K562 (cell line): ENCODE measurements at regions not wholly inside any gene's neighbourhood (a gene's known extent, or its start where the extent isn't known, plus 50 kb on each side); places are given as distances from the start of the nearest gene placed in this dataset.

Experiments used
- ATAC-seq: fragments of 200-7000 bp; cut with Tn5 transposase; 3 replicates; pipeline ENCODE4 v1.9.1; 2020; ENCODE audit warnings: moderate library complexity
- BruUV-seq: library from RNA; stranded (reverse); fragments of 400-500 nt; replicated peaks from 2 replicates; lab custom pipeline; 2021; lab: Mats Ljungman, UMichigan
- CTCF ChIA-PET: fragments of 300-600 bp; formaldehyde crosslinking; extraction: SDS; loops from one replicate; lab custom pipeline; 2021; ENCODE audit warnings: low intra/inter-chr PET ratio; lab: Yijun Ruan, JAX
- POLR2A ChIA-PET: fragments of 300-600, 350-650 bp; sonication (Branson Sonifier 250); formaldehyde crosslinking; extraction: SDS; loops from one replicate; lab custom pipeline; 2021; ENCODE audit warnings: antibody characterized with exemption, inconsistent platforms; lab: Yijun Ruan, JAX
- DNase-seq, 4 experiments: peaks; one replicate each; pipeline versions ENCODE4 v3.0.0 to v3.0.0-alpha.2; 2011 to 2018; ENCODE audit warnings: low spot score in 3 of 4, mixed read lengths in 3 of 4; ENCODE audit errors: extremely low read depth in 1 of 4
- FAIRE-seq: peaks from 2 replicates; lab custom pipeline; 2011; peaks lifted over from hg19 to GRCh38; lab: Jason Lieb, UNC
- H2AFZ ChIP-seq: 2 replicates; pipeline ENCODE4 v1.6.0; 2011; ENCODE audit warnings: low read depth, low read length, control low read depth, inconsistent platforms
- H3K27ac ChIP-seq: fragments of 200-600 bp; 3 replicates; pipeline ENCODE4 v1.8.0; 2011; ENCODE audit warnings: low read depth, mild to moderate bottlenecking, control low read depth, inconsistent platforms, low read length, moderate library complexity, mixed read lengths; ENCODE audit errors: extremely low read depth
- H3K27me3 ChIP-seq, 2 experiments: fragments of 300-600 bp in 1 of 2; 2 replicates in 1 of 2; 3 replicates in 1 of 2; pipeline versions ENCODE4 v1.6.0 to v1.8.0; 2011; ENCODE audit warnings: inconsistent platforms in 2 of 2, low read length in 2 of 2, mild to moderate bottlenecking in 1 of 2, mixed read lengths in 1 of 2, moderate library complexity in 1 of 2; ENCODE audit not compliant: control insufficient read depth in 2 of 2, insufficient read depth in 2 of 2
- H3K36me3 ChIP-seq: fragments of 300-600 bp; 3 replicates; pipeline ENCODE4 v1.8.0; 2011; ENCODE audit warnings: mild to moderate bottlenecking, low read length, inconsistent platforms; ENCODE audit not compliant: control insufficient read depth, insufficient read depth
- H3K4me1 ChIP-seq, 2 experiments: fragments of 200-600 bp in 1 of 2; replicated peaks in 1 of 2; 2 replicates in 1 of 2; 3 replicates in 1 of 2; pipeline versions ENCODE4 v1.5.1 to v1.8.0; 2011; ENCODE audit warnings: inconsistent platforms in 2 of 2, low read length in 2 of 2, mild to moderate bottlenecking in 1 of 2, mixed read lengths in 1 of 2, moderate library complexity in 1 of 2; ENCODE audit not compliant: control insufficient read depth in 2 of 2, insufficient read depth in 2 of 2
- H3K4me2 ChIP-seq: 2 replicates; pipeline ENCODE4 v1.6.1; 2011; ENCODE audit warnings: low read length, control low read depth, inconsistent platforms, mixed read lengths; ENCODE audit not compliant: insufficient read depth
- H3K4me3 ChIP-seq: fragments of 200-600 bp; sonication (generic), shearing (Covaris generic); 2 replicates; pipeline ENCODE4 v1.5.1; 2016; ENCODE audit warnings: control low read depth, inconsistent platforms
- H3K79me2 ChIP-seq: fragments of 200-600 bp; 3 replicates; pipeline ENCODE4 v1.8.0; 2011; ENCODE audit warnings: low read length, inconsistent platforms; ENCODE audit not compliant: control insufficient read depth, insufficient read depth
- H3K9ac ChIP-seq, 2 experiments: 2 replicates each; pipeline versions ENCODE4 v1.6.0 to v1.6.1; 2011; ENCODE audit warnings: low read depth in 2 of 2, low read length in 2 of 2, control low read depth in 1 of 2, inconsistent platforms in 1 of 2, mild to moderate bottlenecking in 1 of 2, mixed read lengths in 1 of 2; ENCODE audit not compliant: insufficient read depth in 1 of 2
- H3K9me1 ChIP-seq: one replicate; pipeline ENCODE4 v1.6.0; 2011; ENCODE audit warnings: inconsistent platforms, mild to moderate bottlenecking, low read length, moderate library complexity; ENCODE audit not compliant: control insufficient read depth, insufficient read depth
- H3K9me3 ChIP-seq: replicated peaks from 2 replicates; pipeline ENCODE4 v1.5.1; 2011; ENCODE audit warnings: low read depth, low read length, inconsistent platforms; ENCODE audit not compliant: control insufficient read depth, insufficient read depth
- H4K20me1 ChIP-seq: replicated peaks from 2 replicates; pipeline ENCODE4 v1.6.1; 2011; ENCODE audit warnings: low read length, inconsistent platforms, mixed read lengths; ENCODE audit not compliant: control insufficient read depth, insufficient read depth
- ARID1B ChIP-seq: fragments of 450-650 bp; IDR thresholded peaks from 2 replicates; pipeline ENCODE4 v1.6.1; 2016; ENCODE audit warnings: antibody characterized with exemption, mild to moderate bottlenecking, inconsistent platforms
- ETS1 ChIP-seq: conservative IDR thresholded peaks from 2 replicates; pipeline ENCODE4 v1.6.1; 2011; ENCODE audit warnings: low read depth, mild to moderate bottlenecking, low read length; ENCODE audit not compliant: control insufficient read depth
- IRF2 ChIP-seq: sonication (generic); formaldehyde crosslinking; IDR thresholded peaks from 2 replicates; pipeline ENCODE4 v1.8.1; 2022; ENCODE audit warnings: mild to moderate bottlenecking, missing genetic modification reagents
- KLF16 ChIP-seq: IDR thresholded peaks from 2 replicates; pipeline ENCODE4 v1.6.1; 2016; ENCODE audit warnings: antibody characterized with exemption
- MIER1 ChIP-seq: fragments of 450-650 bp; IDR thresholded peaks from 2 replicates; pipeline ENCODE4 v1.6.1; 2016; ENCODE audit warnings: antibody characterized with exemption, mild to moderate bottlenecking, low read depth
- RBFOX2 ChIP-seq: fragments of 200-400 bp; formaldehyde crosslinking; IDR thresholded peaks from 2 replicates; pipeline ENCODE4 v1.6.1; 2017; ENCODE audit warnings: low read depth, mild to moderate bottlenecking, low read length, moderate library complexity
- ZKSCAN3 ChIP-seq: fragments of 250-450 bp; sonication (Bioruptor Pico); IDR thresholded peaks from 2 replicates; pipeline ENCODE4 v1.4.0; 2020
- ZNF146 ChIP-seq: IDR thresholded peaks from one replicate; pipeline ENCODE4 v1.6.1; 2018; ENCODE audit warnings: missing compliant biosample characterization; ENCODE audit not compliant: unreplicated experiment
- WGBS: fragments of 100-300 bp; shearing (Covaris generic); methylation state at CpG from one replicate; pipeline ENCODE4 v1.1.6; 2016; ENCODE audit warnings: low coverage, mixed read lengths; ENCODE audit not compliant: insufficient coverage; ENCODE audit errors: missing lambda C conversion rate; 5-methylcytosine and 5-hydroxymethylcytosine counted together
- in situ Hi-C: fragments of 300-500 bp; cut with MboI; formaldehyde crosslinking; loops from 4 replicates; pipeline ENCODE4 v1.15.0; 2018; ENCODE audit warnings: inconsistent platforms, mixed read lengths
- intact Hi-C: fragments of 100-400 bp; cut with micrococcal nuclease; formaldehyde crosslinking; loops from 2 replicates; pipeline ENCODE4 v1.14.2; 2022
- TF ChIP-seq, protein P1 (sequence below): fragments of 450-650 bp; IDR thresholded peaks from 2 replicates; pipeline ENCODE4 v1.6.1; 2016; ENCODE audit warnings: mild to moderate bottlenecking, moderate library complexity
- TF ChIP-seq, protein P2 (sequence below): sonication (generic); formaldehyde crosslinking; IDR thresholded peaks from 2 replicates; pipeline ENCODE4 v1.8.1; 2023; ENCODE audit warnings: mild to moderate bottlenecking, missing genetic modification reagents

GRCh38 chr1:93776728-93777127, 95.1 kb upstream of the BCAR3 start:
- H3K4me3 ChIP-seq: no peak overlapping the region
- DNase-seq: no peak
- in situ Hi-C loops (no loop called here), intact Hi-C loops (no loop called here)
- H3K27ac ChIP-seq: no peak overlapping the region
- no peaks in the 10 kb centered on the region for H3K9me3 ChIP-seq
- H2AFZ ChIP-seq: no peak overlapping the region
- ChIA-PET CTCF (no interaction called here), POLR2A (no interaction called here)
- H3K36me3 ChIP-seq: no peaks in the 10 kb centered on the region
- no peak for ATAC-seq
- no peak for FAIRE-seq
- H3K9ac ChIP-seq: no peak overlapping the region
- 2% methylated on average over 3 of the region's 3 CpGs for WGBS
- no peaks in the 10 kb centered on the region for H3K4me1 ChIP-seq
- H4K20me1 ChIP-seq: no peaks in the 10 kb centered on the region
- H3K27me3 ChIP-seq: peaks cover 0 to 5% of the 10 kb centered on the region in 2 experiments; a peak in 2 of 5 replicates
- no TSS peak for BruUV-seq
- no peaks in the 10 kb centered on the region for H3K79me2 ChIP-seq
- H3K9me1 ChIP-seq: no peaks in the 10 kb centered on the region
- no peak overlapping the region for H3K4me2 ChIP-seq
- TF ChIP-seq ARID1B (no peak), RBFOX2 (no peak), ZKSCAN3 (CRISPR knock-in tag) (no peak), MIER1 (no peak), ZNF146 (no peak), ETS1 (no peak), KLF16 (no peak), IRF2 (CRISPR knock-in tag) (no peak)
- TF ChIP-seq, protein P1, sequence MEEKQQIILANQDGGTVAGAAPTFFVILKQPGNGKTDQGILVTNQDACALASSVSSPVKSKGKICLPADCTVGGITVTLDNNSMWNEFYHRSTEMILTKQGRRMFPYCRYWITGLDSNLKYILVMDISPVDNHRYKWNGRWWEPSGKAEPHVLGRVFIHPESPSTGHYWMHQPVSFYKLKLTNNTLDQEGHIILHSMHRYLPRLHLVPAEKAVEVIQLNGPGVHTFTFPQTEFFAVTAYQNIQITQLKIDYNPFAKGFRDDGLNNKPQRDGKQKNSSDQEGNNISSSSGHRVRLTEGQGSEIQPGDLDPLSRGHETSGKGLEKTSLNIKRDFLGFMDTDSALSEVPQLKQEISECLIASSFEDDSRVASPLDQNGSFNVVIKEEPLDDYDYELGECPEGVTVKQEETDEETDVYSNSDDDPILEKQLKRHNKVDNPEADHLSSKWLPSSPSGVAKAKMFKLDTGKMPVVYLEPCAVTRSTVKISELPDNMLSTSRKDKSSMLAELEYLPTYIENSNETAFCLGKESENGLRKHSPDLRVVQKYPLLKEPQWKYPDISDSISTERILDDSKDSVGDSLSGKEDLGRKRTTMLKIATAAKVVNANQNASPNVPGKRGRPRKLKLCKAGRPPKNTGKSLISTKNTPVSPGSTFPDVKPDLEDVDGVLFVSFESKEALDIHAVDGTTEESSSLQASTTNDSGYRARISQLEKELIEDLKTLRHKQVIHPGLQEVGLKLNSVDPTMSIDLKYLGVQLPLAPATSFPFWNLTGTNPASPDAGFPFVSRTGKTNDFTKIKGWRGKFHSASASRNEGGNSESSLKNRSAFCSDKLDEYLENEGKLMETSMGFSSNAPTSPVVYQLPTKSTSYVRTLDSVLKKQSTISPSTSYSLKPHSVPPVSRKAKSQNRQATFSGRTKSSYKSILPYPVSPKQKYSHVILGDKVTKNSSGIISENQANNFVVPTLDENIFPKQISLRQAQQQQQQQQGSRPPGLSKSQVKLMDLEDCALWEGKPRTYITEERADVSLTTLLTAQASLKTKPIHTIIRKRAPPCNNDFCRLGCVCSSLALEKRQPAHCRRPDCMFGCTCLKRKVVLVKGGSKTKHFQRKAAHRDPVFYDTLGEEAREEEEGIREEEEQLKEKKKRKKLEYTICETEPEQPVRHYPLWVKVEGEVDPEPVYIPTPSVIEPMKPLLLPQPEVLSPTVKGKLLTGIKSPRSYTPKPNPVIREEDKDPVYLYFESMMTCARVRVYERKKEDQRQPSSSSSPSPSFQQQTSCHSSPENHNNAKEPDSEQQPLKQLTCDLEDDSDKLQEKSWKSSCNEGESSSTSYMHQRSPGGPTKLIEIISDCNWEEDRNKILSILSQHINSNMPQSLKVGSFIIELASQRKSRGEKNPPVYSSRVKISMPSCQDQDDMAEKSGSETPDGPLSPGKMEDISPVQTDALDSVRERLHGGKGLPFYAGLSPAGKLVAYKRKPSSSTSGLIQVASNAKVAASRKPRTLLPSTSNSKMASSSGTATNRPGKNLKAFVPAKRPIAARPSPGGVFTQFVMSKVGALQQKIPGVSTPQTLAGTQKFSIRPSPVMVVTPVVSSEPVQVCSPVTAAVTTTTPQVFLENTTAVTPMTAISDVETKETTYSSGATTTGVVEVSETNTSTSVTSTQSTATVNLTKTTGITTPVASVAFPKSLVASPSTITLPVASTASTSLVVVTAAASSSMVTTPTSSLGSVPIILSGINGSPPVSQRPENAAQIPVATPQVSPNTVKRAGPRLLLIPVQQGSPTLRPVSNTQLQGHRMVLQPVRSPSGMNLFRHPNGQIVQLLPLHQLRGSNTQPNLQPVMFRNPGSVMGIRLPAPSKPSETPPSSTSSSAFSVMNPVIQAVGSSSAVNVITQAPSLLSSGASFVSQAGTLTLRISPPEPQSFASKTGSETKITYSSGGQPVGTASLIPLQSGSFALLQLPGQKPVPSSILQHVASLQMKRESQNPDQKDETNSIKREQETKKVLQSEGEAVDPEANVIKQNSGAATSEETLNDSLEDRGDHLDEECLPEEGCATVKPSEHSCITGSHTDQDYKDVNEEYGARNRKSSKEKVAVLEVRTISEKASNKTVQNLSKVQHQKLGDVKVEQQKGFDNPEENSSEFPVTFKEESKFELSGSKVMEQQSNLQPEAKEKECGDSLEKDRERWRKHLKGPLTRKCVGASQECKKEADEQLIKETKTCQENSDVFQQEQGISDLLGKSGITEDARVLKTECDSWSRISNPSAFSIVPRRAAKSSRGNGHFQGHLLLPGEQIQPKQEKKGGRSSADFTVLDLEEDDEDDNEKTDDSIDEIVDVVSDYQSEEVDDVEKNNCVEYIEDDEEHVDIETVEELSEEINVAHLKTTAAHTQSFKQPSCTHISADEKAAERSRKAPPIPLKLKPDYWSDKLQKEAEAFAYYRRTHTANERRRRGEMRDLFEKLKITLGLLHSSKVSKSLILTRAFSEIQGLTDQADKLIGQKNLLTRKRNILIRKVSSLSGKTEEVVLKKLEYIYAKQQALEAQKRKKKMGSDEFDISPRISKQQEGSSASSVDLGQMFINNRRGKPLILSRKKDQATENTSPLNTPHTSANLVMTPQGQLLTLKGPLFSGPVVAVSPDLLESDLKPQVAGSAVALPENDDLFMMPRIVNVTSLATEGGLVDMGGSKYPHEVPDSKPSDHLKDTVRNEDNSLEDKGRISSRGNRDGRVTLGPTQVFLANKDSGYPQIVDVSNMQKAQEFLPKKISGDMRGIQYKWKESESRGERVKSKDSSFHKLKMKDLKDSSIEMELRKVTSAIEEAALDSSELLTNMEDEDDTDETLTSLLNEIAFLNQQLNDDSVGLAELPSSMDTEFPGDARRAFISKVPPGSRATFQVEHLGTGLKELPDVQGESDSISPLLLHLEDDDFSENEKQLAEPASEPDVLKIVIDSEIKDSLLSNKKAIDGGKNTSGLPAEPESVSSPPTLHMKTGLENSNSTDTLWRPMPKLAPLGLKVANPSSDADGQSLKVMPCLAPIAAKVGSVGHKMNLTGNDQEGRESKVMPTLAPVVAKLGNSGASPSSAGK: no peak
- TF ChIP-seq, protein P2, sequence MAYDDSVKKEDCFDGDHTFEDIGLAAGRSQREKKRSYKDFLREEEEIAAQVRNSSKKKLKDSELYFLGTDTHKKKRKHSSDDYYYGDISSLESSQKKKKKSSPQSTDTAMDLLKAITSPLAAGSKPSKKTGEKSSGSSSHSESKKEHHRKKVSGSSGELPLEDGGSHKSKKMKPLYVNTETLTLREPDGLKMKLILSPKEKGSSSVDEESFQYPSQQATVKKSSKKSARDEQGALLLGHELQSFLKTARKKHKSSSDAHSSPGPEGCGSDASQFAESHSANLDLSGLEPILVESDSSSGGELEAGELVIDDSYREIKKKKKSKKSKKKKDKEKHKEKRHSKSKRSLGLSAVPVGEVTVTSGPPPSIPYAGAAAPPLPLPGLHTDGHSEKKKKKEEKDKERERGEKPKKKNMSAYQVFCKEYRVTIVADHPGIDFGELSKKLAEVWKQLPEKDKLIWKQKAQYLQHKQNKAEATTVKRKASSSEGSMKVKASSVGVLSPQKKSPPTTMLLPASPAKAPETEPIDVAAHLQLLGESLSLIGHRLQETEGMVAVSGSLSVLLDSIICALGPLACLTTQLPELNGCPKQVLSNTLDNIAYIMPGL (CRISPR knock-in tag): no peak
